Heart left ventricle (tissue), 16 donors: ENCODE measurements at regions not wholly inside any gene's neighbourhood (a gene's known extent, or its start where the extent isn't known, plus 50 kb on each side); places are given as distances from the start of the nearest gene placed in this dataset.

Experiments used
- ATAC-seq, 4 donors: fragments of 200-7000 bp; cut with Tn5 transposase; one replicate each; pipeline ENCODE4 v1.9.1; 2020 to 2022; ENCODE audit warnings: moderate library complexity in 4 of 4, mild to moderate bottlenecking in 3 of 4, moderate number of reproducible peaks in 1 of 4
- DNase-seq, 5 donors: peaks; one replicate each; pipeline ENCODE4 v3.0.0-alpha.2; 2020
- H3K27ac ChIP-seq, 12 donors: fragments of 200-600 bp; sonication (generic) in 4 of 12; one replicate each; pipeline versions ENCODE4 v1.5.0 to v1.8.0; 2016 to 2022; ENCODE audit warnings: mild to moderate bottlenecking in 2 of 12
- H3K27me3 ChIP-seq, 9 donors: fragments of 200-600 bp; sonication (generic) in 2 of 9; one replicate each; pipeline versions ENCODE4 v1.5.1 to v1.8.0; 2016 to 2022; ENCODE audit warnings: mild to moderate bottlenecking in 3 of 9
- H3K36me3 ChIP-seq, 9 donors: fragments of 200-600 bp; sonication (generic) in 2 of 9; one replicate each; pipeline versions ENCODE4 v1.5.0 to v1.8.0; 2018 to 2022; ENCODE audit warnings: mild to moderate bottlenecking in 2 of 9
- H3K4me1 ChIP-seq, 12 donors: fragments of 200-600 bp; sonication (generic) in 4 of 12; one replicate each; pipeline versions ENCODE4 v1.5.0 to v1.8.0; 2016 to 2022; ENCODE audit warnings: mild to moderate bottlenecking in 3 of 12
- H3K4me3 ChIP-seq, 12 donors: fragments of 200-600 bp; sonication (generic) in 4 of 12; one replicate each; pipeline versions ENCODE4 v1.5.0 to v1.8.0; 2017 to 2022; ENCODE audit warnings: mild to moderate bottlenecking in 9 of 12, moderate library complexity in 4 of 12
- H3K9me3 ChIP-seq, 12 donors: fragments of 200-600 bp; sonication (generic) in 4 of 12; one replicate each; pipeline versions ENCODE4 v1.5.0 to v1.8.0; 2016 to 2022; ENCODE audit warnings: mild to moderate bottlenecking in 1 of 12
- CTCF ChIP-seq, 12 donors: fragments of 200-600 bp; sonication (generic) in 4 of 12; IDR thresholded peaks; one replicate each; pipeline versions ENCODE4 v1.5.0 to v1.8.0; 2018 to 2022; ENCODE audit warnings: antibody characterized with exemption in 12 of 12, mild to moderate bottlenecking in 5 of 12
- POLR2A ChIP-seq, 2 donors: fragments of 450-650 bp; IDR thresholded peaks; one replicate each; pipeline ENCODE4 v1.6.1; 2017; ENCODE audit warnings: antibody characterized with exemption in 2 of 2, mild to moderate bottlenecking in 2 of 2, moderate library complexity in 2 of 2
- WGBS, 4 donors: extraction: QIAGEN DNeasy Blood & Tissue Kit in 2 of 4; methylation state at CpG; one replicate each; pipeline versions ENCODE4 v1.1.5 to v1.1.7; 2013 to 2018; 5-methylcytosine and 5-hydroxymethylcytosine counted together
- intact Hi-C, 10 donors: fragments of 100-400 bp; cut with DNase I; formaldehyde crosslinking; loops; one replicate each; pipeline versions ENCODE4 v1.11.1 to v1.14.2; 2022
- donor health status: ischemic (EF 13 %, LVEDD 7.1; RV severe dilation, severe dysfunction).
- donor health status: healthy with polysubstance abuse.
- donor health status: DM: no; HTN: yes; CAD: no.
- donor health status: DM: no; HTN: no; CAD: no.
- donor health status: ischemic (EF 25% LVEDD 6.9; RV normal size, moderate dysfunction).
- donor health status: ischemic (EF 25% LVEDD 5.7; RV mildly dilated, moderate dysfunction).
- donor health status: healthy.
- donor health status: DM: yes; HTN: yes; CAD: no.
- donor health status: ischemic (EF 35%, LVEDD 5.7; RV mildly dilated, moderate dysfunction).
- donor health status: nonischemic (EF 11% LVEDD 7.7; RV severe dilation, severe dysfunction).
- donor health status: DM: yes; HTN: yes; CAD: no.
- donor health status: PGD.
- donor health status: ischemic (EF 29% LVEDD 5.4; RV normal size, mild dysfunction).
- donor health status: nonischemic (EF 23%, LVEDD 6.1; RV moderate dilation, normal function).

- ATAC-seq, result no peak
- no peak for TF ChIP-seq CTCF (IDR thresholded peaks at IDR 0.05)
- no peak for TF ChIP-seq POLR2A (IDR thresholded peaks at IDR 0.05)
- intact Hi-C loops, result no loop called here
- Histone ChIP-seq H3K36me3 (no peaks in the 10 kb centered on the region), H3K27me3 (no peaks in the 10 kb centered on the region), H3K27ac (no peak overlapping the region), H3K4me1 (no peaks in the 10 kb centered on the region), H3K9me3 (no peaks in the 10 kb centered on the region), H3K4me3 (no peak overlapping the region)
- DNase-seq, result no peak
- whole genome bisulfite sequencing, 4 donors, result 48 to 70% (median 50%) methylated on average over 2 of the region's 2 CpGs
Measured at GRCh38 chr4:32472918-32473317, 1752.7 kb downstream of the PCDH7 start.

GRCh38 chr4:32475710-32476109, 1755.5 kb downstream of the PCDH7 start:
- no peak overlapping the region for H3K27ac ChIP-seq
- no peak overlapping the region for H3K4me3 ChIP-seq
- intact Hi-C loops, result no loop called here
- ATAC-seq (no peak), DNase-seq (no peak)
- H3K27me3 ChIP-seq, result no peaks in the 10 kb centered on the region
- peaks cover 0 to under 1% (median 0%) of the 10 kb centered on the region in 12 donors for H3K9me3 ChIP-seq
- H3K4me1 ChIP-seq, result no peaks in the 10 kb centered on the region
- WGBS, 4 donors, result 67 to 76% (median 68%) methylated on average over 7 of the region's 7 CpGs
- no peaks in the 10 kb centered on the region for H3K36me3 ChIP-seq
- no peak for TF ChIP-seq POLR2A (IDR thresholded peaks at IDR 0.05)
- TF ChIP-seq CTCF (IDR thresholded peaks at IDR 0.05), result no peak

- Histone ChIP-seq H3K36me3 (no peaks in the 10 kb centered on the region), H3K4me1 (no peaks in the 10 kb centered on the region), H3K9me3 (peaks cover 0 to 3% (median 0%) of the 10 kb centered on the region in 12 donors), H3K27ac (no peak overlapping the region), H3K4me3 (no peak overlapping the region), H3K27me3 (no peaks in the 10 kb centered on the region)
- intact Hi-C loops, result no loop called here
- no peak for DNase-seq
- ATAC-seq, result no peak
- 36 to 49% (median 43%) methylated on average over 2 of the region's 2 CpGs for whole genome bisulfite sequencing, 4 donors
- TF ChIP-seq CTCF (IDR thresholded peaks at IDR 0.05) (no peak), POLR2A (IDR thresholded peaks at IDR 0.05) (no peak)
Measured at GRCh38 chr4:32477518-32477917, 1757.3 kb downstream of the PCDH7 start.

GRCh38 chr4:32485956-32486355, 1765.8 kb downstream of the PCDH7 start:
- ATAC-seq, result no peak
- no peaks in the 10 kb centered on the region for H3K27me3 ChIP-seq
- H3K36me3 ChIP-seq, result no peaks in the 10 kb centered on the region
- H3K9me3 ChIP-seq, result no peaks in the 10 kb centered on the region
- H3K4me1 ChIP-seq, result no peaks in the 10 kb centered on the region
- H3K27ac ChIP-seq, result no peak overlapping the region
- no peak for DNase-seq
- intact Hi-C loops, result no loop called here
- no peak for TF ChIP-seq CTCF (IDR thresholded peaks at IDR 0.05)
- 19 to 35% (median 30%) methylated on average over 2 of the region's 2 CpGs for WGBS, 4 donors
- H3K4me3 ChIP-seq, result no peak overlapping the region
